ENCODE measurements at regions not wholly inside any gene's neighbourhood (a gene's known extent, or its start where the extent isn't known, plus 50 kb on each side); places are given as distances from the start of the nearest gene placed in this dataset.

- no peak for DNase-seq (ENCODE audit: low spot score)
These were observed 1536.2 kb downstream of the AACS start for GRCh38 chr12:126601184-126602170.

- DNase-seq (ENCODE audit: low spot score), result no peak
These were observed 1537.4 kb downstream of the AACS start for GRCh38 chr12:126602612-126603011.

DNA sequence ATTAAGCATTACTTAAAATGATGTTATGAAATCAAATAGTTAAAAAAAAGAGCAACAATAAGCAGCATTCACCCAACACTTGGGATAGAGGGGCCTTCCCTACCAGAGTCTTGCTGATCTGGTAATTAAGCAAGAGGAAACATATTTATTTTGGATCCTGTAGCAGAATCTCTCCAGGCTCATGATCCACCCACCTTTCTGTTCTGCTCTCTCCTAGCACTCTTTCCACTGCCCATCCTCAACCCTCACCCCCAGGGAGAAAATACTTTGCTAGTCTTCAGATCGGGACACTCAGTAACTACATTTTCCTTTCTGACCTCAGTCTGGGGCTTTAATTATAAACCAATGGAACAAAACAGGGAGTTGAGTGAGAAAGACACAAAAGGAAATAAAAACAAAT lies 1541.9 kb downstream of the AACS start:
- DNase-seq (ENCODE audit: low spot score), result no peak

DNA sequence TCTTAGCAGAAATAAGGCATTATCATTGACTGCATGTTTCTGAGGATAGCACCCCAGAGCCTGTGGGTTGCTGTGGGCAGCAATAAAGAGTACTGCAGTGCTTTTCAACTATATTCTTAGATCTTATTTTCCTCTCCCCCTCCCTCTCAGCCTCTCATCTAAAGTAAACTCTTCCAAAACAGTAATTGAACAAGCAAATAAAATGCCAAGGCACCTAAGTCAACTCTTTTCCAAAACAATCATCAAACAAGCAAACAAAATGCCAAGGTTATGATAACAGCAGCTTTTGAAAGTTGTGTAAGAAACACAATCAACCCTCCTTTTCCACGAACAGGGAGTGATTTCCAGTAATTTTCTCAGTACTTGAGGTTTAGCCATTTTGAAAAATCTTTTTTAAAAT lies 1542.6 kb downstream of the AACS start:
- DNase-seq (ENCODE audit: low spot score), result no peak

GRCh38 chr12:126608607-126609175 lies 1543.5 kb downstream of the AACS start:
- no peak for DNase-seq (ENCODE audit: low spot score)

DNA sequence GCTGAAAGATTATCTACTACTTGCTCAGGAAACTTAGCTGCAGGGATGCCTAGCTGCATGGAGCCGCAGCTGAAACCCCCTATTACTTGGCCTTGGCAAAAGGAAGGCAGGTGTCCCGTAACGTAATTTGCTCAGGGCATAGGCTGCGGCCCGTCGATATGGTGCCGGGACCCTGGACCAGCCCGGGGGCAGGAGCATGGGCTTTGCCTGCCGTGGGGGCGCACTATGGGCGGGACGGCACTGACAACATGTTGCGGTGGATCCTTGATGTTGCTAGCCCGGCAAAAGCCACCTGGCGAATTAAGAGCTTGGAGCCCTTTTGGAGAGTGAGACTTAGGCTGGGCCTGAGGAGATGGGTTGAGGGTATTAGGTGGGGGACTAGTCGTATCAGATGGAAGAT lies 1551.2 kb downstream of the AACS start:
- no peak for DNase-seq (ENCODE audit: low spot score)

DNA sequence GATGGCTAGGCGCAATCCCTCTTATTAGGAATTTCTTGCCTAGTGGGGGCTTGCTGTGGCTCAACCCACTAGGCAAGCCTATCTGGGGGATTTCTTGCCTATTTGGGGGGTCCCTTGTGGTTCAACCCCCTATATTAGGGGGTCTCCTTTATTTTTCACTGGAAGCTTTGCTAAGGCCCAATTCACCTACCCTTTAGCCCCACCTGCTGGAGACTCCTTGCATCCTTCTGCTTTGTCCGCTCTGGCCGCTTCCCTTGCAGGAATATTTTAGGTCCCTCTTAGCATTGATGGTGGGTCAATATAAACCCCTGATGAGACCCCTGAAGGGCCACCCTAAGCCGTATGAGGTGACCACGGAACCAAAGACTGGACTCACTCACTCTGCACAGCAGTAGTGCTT lies 1552.1 kb downstream of the AACS start:
- DNase-seq (ENCODE audit: low spot score), result no peak

DNA sequence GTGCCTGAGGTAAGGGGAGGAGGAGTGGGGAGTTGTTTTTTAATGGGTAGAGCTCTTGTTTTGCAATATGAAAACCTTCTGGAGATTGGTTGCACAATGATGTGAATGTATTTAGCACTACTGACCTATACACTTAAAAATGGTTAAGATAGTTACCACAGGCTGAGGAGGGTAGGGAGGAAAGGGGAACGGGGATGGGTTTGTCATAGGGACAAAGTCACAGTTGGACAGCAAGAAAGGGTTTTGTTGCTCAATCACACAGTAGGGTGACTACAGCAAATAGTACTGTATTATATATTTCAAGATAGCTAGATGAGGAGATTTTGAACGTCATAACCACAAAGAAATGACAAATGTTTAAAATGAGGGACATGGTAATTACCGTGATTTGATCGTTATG lies 1562.4 kb downstream of the AACS start:
- DNase-seq (ENCODE audit: low spot score), result no peak

GRCh38 chr12:126636821-126637220 lies 1571.6 kb downstream of the AACS start:
- no peak for DNase-seq (ENCODE audit: low spot score)

DNA sequence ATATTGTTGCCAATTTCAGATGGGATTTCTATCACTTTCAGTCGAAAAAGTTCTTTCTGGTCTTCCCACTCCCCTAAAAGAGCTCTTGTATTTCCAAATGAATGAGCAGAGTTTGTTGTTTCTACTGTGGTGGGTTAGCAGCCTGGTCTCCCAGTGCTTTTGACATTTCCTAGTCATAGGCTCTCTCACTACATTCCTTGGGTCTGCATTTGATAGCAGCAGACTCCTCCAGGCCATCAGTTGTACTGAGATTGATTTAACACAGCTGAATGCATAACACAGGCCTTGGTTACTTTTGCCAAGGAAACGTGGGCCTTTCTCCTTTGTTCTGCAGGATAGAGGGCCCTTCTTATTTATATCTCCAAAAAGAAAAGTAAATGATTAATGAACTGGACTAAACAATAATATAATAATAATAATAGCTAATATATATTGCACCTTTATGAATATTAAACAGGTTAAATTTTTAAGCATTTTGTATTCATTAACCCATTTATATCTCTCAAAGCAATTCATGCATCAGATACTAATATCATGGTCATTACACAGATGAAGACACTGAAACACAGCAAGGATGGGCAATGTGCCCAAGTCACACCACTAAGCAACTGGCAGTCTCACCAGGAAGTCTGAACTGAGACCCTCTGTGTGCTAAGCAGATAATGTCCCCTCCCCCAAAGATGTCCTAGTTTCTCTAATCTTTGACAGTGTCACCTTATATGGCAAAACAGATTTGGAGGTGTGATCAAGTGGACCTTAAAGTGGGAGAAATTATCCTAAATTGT lies 1579.2 kb downstream of the AACS start:
- DNase-seq (ENCODE audit: low spot score), result no peak

DNA sequence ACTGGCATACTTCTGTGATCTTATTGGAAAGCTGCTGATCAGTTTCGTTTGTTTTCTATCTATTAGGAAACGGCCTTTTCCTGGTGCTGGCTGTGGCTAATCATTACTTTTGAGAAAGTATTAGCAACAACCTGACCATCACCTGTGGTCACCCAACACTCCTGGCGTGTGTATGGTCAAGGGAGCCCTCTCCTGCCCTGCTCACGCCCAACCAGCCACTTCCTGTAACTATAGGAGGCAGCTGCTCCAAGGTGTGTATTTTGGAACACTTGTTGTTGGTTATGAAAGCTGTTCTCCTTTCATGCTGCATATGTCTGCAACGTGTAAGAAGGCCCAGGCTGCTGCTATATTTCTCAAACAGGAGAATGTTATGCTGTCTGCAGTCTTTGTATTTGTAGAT lies 1582.8 kb downstream of the AACS start:
- no peak for DNase-seq (ENCODE audit: low spot score)

GRCh38 chr12:126651133-126651532 lies 1585.9 kb downstream of the AACS start:
- DNase-seq (ENCODE audit: low spot score), result no peak

- no peak for DNase-seq (ENCODE audit: low spot score)
These were observed 1598.3 kb downstream of the AACS start for GRCh38 chr12:126663304-126664094.

- no peak for DNase-seq (ENCODE audit: low spot score)
These were observed 1599.6 kb upstream of the TMEM132C start for GRCh38 chr12:126667339-126667738.

DNA sequence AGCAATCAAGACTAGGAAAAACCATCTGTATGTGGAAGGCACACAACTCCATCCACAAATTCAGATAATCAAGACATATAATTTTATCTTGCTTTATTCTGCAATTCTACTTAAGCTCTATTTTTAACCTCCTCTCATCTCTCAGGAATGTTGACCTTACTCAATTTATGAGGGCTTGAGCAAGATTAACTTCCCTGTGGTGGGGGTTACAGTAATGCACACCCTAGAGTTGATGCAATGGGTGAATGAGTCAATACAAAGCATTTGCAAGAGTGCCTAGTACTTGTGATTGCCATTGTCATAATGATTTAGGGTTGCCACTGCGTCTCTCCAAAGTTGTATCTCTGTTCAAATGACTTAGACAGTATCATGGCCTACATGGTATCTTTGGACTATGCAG lies 1598.4 kb upstream of the TMEM132C start:
- DNase-seq (ENCODE audit: low spot score), result no peak

GRCh38 chr12:126668961-126669360 lies 1598.0 kb upstream of the TMEM132C start:
- DNase-seq (ENCODE audit: low spot score), result no peak

GRCh38 chr12:126676434-126676833 lies 1590.5 kb upstream of the TMEM132C start:
- peak; percentile 54 for DNase-seq (ENCODE audit: low spot score)

DNA sequence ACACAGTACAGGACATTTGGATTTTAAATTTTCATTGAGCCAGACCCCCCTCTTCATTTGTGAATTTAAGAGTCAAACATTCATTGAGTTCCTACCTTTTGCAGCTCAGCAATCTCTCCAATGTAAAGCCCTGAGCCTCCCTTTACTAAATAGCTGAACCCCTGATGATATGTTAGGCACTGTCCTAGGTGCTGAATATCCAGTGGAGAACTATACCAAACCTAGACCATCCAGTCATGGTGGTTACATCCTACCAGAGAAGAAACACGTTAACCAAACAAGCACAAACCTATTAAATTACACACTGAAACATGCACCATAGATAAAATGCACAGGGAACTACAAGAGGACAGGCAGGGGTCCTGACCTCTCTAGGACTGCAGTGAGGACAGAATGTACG lies 1585.3 kb upstream of the TMEM132C start:
- no peak for DNase-seq (ENCODE audit: low spot score)

DNA sequence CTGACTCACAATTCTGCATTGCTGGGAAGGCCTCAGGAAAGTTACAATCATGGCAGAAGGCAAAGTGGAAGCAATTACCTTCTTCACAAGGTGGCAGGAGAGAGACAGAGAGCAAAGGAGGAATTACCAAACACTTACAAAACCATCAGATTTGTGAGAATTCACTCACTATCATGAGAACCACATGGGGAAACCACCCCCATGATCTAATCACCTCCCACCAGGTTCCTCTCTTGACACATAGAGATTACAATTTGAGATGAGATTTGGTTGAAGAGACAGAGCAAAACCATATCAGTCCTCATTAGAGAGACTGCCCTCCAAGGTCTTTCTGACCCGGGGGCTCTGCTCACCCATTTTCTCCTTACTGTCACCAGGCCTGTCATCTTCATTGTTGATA lies 1582.3 kb upstream of the TMEM132C start:
- DNase-seq (ENCODE audit: low spot score), result no peak

GRCh38 chr12:126685636-126686035 lies 1581.3 kb upstream of the TMEM132C start:
- DNase-seq (ENCODE audit: low spot score), result no peak

DNA sequence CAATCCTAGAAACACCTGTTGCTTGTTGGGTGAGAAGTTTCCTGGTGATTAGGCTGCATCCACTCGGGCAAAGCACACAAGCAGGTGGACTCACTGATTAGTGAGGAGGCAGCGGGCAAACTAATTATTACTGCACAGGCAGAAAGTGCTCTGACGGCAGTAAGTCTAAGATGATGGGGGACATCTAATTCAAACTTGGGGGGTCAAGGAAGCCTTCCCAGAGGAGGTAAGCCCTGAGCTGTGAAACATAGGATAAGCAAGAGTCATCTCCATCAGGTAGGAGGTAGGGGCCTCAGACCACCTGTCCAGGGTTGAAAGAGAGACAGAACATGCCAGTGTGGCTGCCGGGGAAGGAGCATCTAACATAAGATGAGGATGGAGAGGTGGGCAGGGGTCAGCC lies 1578.4 kb upstream of the TMEM132C start:
- no peak for DNase-seq (ENCODE audit: low spot score)

- no peak for DNase-seq (ENCODE audit: low spot score)
These were observed 1566.9 kb upstream of the TMEM132C start for GRCh38 chr12:126700096-126700495.

Measured in pons (tissue), 1 donor.